ENCODE measurements at regions not wholly inside any gene's neighbourhood (a gene's known extent, or its start where the extent isn't known, plus 50 kb on each side); places are given as distances from the start of the nearest gene placed in this dataset.

GRCh38 chr3:68290333-68290732, 635.9 kb upstream of the SUCLG2 start:
- DNase-seq, result no peak

- DNase-seq, result no peak
Observed at GRCh38 chr3:68288085-68288484, 633.7 kb upstream of the SUCLG2 start.

- DNase-seq, result no peak
Observed at GRCh38 chr3:68287101-68287500, 632.7 kb upstream of the SUCLG2 start.

GRCh38 chr3:68274286-68274685, 619.9 kb upstream of the SUCLG2 start:
- no peak for DNase-seq

GRCh38 chr3:68271145-68271544, 616.7 kb upstream of the SUCLG2 start:
- DNase-seq, result no peak

- no peak for DNase-seq
Observed at GRCh38 chr3:68256635-68257223, 602.3 kb upstream of the SUCLG2 start.

GRCh38 chr3:68249265-68249664, 594.9 kb upstream of the SUCLG2 start:
- no peak for DNase-seq

GRCh38 chr3:68242606-68243005, 588.2 kb upstream of the SUCLG2 start:
- DNase-seq, result no peak

GRCh38 chr3:68239542-68239941, 585.1 kb upstream of the SUCLG2 start:
- no peak for DNase-seq

GRCh38 chr3:68234076-68234780, 579.8 kb upstream of the SUCLG2 start:
- DNase-seq, result no peak

GRCh38 chr3:68228856-68229255, 574.4 kb upstream of the SUCLG2 start:
- DNase-seq, result no peak

GRCh38 chr3:68220832-68221231, 566.4 kb upstream of the SUCLG2 start:
- no peak for DNase-seq

GRCh38 chr3:68211637-68212036, 557.2 kb upstream of the SUCLG2 start:
- no peak for DNase-seq

GRCh38 chr3:68210635-68211034, 556.2 kb upstream of the SUCLG2 start:
- no peak for DNase-seq

- DNase-seq, result no peak
Observed at GRCh38 chr3:68207327-68207726, 552.9 kb upstream of the SUCLG2 start.

- no peak for DNase-seq
Observed at GRCh38 chr3:68206524-68207117, 552.2 kb upstream of the SUCLG2 start.

GRCh38 chr3:68186733-68187132, 532.3 kb upstream of the SUCLG2 start:
- DNase-seq, result no peak

- DNase-seq, result no peak
Observed at GRCh38 chr3:68176600-68176999, 522.2 kb upstream of the SUCLG2 start.

GRCh38 chr3:68173012-68173634, 518.7 kb upstream of the SUCLG2 start:
- no peak for DNase-seq

GRCh38 chr3:68172039-68172438, 517.6 kb upstream of the SUCLG2 start:
- no peak for DNase-seq

GRCh38 chr3:68163968-68164367, 509.6 kb upstream of the SUCLG2 start:
- DNase-seq, result no peak

- no peak for DNase-seq
Observed at GRCh38 chr3:68163062-68163461, 508.6 kb upstream of the SUCLG2 start.

GRCh38 chr3:68162644-68163043, 508.2 kb upstream of the SUCLG2 start:
- DNase-seq, result no peak

GRCh38 chr3:68151359-68151758, 496.9 kb upstream of the SUCLG2 start:
- DNase-seq, result no peak
